Endothelial cell of hepatic sinusoid (primary cell): ENCODE measurements at regions not wholly inside any gene's neighbourhood (a gene's known extent, or its start where the extent isn't known, plus 50 kb on each side); places are given as distances from the start of the nearest gene placed in this dataset.

Experiments used
- in situ Hi-C: cut with HindIII; loops from 2 replicates; pipeline ENCODE4 v1.10.0; 2017; ENCODE audit warnings: low sequenced_read_pairs

DNA sequence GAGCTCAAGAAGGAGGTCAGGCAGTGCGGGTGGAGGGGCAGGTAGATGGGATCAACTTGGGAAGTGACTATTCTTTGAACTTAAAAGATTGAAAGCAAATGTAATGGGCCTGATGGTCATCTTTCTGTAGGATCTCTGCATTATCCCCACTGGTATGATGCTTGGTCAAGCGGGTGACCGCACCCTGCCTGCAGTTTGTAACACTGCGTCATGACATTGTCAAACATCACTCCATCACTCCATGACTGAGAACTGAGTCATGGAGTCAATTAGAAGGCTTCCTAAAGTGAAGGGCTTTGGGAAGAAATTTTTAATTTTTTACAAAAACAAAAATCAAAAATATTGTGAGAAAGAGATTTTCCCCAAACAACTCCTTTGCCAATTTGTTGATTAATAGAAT, 62.4 kb upstream of the BMAL1 start:
- in situ Hi-C loops = loop anchor here (10.0 kb wide), 1 partner anchor 250 kb away; the partner anchor contains the start of gene BTBD10

DNA sequence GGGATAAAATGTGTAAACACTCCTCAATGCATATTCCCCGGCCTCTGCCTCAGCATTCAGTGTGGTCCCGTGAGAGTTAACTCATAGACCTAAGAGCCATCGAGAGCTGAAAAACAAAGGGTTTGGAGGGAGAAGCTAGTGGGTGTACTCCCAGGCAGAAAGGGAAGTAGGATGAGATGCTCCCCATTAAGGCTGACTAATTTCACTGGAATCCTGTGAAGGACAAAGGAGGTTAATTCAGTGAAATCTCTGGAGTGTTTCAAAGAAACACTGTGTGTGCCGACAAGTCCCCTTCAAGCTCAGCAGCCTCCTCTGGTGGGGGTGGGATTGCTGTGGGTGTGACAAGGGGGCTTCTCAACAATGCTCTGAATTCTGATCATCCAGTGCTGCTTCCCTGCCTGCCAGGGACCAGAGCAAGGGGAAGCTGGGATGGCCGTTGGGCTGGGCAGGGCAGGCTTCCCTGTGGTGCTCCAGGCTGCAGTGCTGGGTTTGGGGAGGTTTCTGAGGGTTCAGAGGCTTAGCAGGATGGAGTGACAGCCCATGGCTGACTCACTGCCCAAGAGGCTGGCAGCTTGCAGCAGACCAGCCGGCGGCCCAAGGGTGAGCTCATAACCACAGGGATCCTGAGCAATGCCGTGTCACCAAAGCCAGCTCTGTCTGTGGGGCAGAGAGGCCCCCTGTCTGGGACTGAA, 61.4 kb upstream of the BMAL1 start:
- in situ Hi-C loops = loop anchor here (10.0 kb wide), 1 partner anchor 249 kb away; the partner anchor contains the start of gene BTBD10

DNA sequence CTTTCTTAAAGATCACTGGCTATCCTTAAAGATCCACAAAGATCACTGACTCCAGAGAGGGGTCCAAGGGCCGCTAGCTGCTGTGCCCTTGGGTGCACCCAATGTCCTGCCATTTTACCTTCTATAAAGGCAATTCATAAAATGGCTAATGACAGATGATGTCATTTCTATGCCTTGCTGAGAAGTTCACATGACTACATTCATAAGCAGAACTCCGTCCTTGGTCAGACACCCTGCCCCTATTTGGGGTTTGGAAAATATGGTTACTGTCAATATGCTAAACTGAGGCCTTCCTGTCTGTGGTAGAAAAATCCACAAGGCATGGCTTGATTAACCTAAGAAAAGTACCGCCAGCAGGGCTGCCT, 60.9 kb upstream of the BMAL1 start:
- in situ Hi-C loops = loop anchor here (10.0 kb wide), 1 partner anchor 248 kb away; the partner anchor contains the start of gene BTBD10

DNA sequence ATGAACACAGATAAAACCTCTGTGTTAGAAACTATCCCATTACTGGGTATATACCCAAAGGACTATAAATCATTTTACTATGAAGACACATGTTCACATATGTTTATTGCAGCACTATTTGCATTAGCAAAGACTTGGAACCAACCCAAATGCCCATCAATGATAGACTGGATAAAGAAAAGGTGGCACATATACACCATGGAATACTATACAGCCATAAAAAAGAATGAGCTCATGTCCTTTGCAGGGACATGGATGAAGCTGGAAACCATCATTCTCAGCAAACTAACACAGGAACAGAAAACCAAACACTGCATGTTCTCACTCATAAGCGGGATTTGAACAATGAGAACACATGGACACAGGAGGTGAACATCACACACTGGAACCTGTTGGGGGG, 58.9 kb upstream of the BMAL1 start:
- in situ Hi-C loops = loop anchor here (10.0 kb wide), 1 partner anchor 246 kb away; the partner anchor contains the start of gene BTBD10

DNA sequence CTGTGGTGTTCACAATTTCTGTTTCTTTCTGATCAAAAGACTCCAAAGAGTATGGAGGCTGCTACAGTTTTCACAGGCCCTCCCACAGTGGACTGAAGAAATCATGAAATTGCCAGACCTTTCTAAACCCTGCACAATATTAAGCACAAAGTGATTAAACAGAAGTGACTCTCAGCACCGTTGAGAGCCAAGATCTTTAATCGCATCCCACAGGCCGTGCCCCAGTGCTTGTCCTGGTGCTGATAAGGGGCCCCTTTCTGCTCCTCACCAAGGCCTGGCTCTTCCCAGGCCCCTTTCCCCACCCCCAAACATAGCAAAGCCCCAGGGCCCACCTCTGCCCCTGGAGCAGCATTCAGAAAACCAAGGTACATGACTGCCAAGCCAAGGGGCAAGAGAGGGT, 57.4 kb upstream of the BMAL1 start:
- in situ Hi-C loops = no loop called here

DNA sequence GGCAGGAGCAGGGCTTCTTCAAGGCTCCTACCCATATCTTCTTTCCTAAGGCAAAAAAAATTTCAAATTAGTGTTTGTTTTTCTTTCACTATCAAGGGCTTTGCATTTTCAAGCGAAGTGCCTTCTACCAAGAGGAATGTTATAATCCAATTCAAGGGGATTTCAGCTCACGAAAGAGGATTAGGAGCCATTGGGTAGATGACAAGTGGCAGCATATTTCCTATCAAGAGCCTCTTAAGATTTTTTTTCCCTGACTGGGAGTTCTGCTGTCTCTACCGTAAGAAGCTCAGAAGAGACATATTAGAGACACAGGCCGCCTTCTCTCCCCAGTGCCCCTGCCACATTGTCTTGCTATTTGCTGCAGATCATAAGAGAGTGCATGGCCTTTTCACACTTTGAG, 55.9 kb upstream of the BMAL1 start:
- in situ Hi-C loops = no loop called here

DNA sequence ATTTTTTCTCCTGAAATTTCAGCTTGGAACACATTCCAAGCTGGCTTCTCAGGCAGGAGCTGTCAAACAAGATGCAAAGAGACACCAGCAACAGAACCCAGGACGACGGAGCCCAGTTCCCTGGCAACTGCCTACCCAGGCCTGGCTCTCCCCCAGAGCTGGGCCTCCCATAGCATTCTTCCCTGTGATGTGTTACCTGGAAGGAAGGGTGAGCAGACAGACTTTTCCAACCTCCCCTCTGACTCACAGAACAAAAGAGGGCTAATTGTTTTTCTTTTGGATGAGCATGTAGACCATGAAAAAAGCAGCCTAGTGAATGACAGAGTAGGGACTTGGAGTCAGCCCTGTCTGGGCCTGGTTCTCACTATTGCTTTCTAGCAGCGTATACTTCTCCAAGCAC, 55.3 kb upstream of the BMAL1 start:
- in situ Hi-C loops = no loop called here

DNA sequence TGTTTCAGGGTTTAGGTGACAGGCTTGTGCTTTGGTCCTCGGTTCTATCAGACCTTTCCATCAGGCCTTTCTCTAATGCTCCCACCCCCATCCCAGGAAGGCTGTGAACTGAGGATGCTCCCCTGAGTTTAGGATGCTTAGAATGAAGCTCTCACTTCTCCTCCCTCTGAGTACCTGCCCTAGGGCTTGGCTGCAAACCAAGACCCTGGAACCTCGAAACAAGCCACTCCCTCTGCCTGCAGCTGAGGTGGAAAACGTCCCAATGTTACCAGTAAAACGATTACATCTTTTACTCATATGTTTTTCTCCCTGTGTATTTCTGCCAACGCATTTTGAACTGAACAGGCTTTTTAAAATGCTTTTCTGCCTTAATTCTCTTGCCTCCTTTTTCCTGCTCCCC, 54.5 kb upstream of the BMAL1 start:
- in situ Hi-C loops = no loop called here

DNA sequence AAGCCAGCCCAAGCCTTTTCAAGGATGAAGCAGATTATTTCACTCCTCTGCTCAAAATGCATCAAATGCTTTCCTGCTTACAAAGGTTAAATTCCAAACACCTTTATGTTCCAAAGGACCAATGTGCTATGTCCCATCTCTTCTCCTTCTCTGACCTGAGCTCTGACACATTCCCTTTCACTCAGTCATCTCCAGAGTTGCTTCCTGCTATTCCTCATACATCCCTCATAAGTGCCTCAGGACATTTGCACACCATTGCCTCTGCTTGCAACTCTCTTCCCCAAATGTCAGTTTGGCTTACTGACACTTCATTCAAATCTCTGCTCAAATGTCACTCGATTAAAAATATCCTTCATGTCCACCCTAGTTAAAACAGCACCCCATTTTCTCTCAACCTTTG, 53.3 kb upstream of the BMAL1 start:
- in situ Hi-C loops = no loop called here

DNA sequence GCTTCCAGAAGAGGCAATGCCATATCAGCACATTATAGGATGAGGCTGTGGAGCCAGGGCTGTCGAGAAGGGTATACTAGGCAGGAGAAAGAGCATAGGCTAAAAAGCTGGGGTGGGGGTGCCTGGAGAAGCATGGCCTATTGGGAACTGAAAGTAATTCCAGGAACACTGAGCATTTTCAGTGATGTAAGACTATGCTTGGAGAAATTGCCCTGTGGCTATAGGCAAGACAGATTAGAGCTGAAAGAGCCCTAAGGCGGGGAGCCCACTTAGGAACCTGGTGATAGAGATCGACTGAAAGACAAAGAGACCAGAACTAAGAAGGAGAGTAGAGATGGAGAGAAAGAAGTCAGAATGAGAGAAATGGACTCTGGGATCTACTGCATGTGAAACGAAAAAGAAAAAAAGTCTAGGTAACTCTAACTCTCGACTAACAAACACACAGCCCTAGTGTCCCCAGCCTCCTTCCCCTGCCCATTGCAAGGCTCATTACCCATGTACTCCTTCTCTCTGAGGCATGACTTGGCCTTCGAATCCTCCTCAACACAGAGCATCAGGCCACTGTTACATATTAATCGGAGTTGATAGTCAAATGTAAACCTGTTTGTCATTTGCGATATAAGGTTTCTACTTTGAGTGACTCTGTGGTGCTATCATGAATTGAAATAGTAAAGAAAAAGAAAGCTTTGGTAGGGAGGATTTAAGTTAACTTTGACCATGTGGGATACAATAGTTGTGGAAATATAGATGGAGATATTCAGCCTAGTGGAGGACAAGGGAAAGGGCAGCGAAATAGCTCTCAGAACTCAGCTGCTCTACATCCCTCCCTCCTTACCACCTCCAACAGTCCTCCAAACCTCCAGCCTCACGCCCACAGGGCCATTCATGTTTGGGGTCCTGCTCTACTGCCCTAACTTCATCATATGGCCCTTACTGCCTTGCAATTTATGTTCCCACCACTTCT, 52.3 kb upstream of the BMAL1 start:
- in situ Hi-C loops = no loop called here

DNA sequence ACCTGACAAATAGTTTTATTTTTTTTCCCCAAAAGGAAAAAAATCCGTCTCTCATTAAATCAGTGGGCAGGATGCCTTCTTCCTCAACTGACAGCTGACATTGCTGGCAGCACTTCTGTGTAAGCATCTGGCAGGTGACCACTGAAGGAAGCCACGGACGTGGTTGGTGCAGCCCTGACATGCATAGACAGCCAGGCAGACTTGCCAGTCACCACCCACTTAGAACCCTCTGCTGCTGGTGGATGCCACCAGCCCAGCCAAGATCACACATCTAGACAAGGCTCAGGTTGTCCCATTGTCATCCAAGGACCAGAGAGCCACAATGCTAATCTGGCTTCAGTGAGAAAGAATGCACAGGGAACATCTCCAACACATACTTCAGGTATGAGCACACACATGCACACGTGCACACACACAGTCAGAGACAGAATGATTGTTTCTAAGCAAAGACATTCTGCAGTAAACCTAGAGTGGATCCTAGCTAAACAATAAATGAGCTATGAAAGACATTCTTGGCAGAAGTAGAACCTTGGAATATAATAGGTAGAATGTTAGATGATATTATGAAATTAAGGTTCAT, 49.8 kb upstream of the BMAL1 start:
- in situ Hi-C loops = no loop called here
